Caco-2 (cell line): ENCODE measurements at regions not wholly inside any gene's neighbourhood (a gene's known extent, or its start where the extent isn't known, plus 50 kb on each side); places are given as distances from the start of the nearest gene placed in this dataset.

Experiments used
- BruUV-seq: library from RNA; stranded (reverse); fragments of 400-500 nt; replicated peaks from 2 replicates; lab custom pipeline; 2021; lab: Mats Ljungman, UMichigan
- CTCF ChIA-PET: fragments of 300-600 bp; sonication (Branson Sonifier 250); formaldehyde crosslinking; loops from one replicate; lab custom pipeline; 2022; ENCODE audit warnings: antibody characterized with exemption; lab: Charles Lee
- POLR2A ChIA-PET: fragments of 300-600 bp; sonication (Branson Sonifier 250); formaldehyde crosslinking; loops from one replicate; lab custom pipeline; 2022; ENCODE audit warnings: antibody characterized with exemption; lab: Charles Lee
- DNase-seq, 2 experiments: peaks; one replicate each; pipeline versions ENCODE4 v3.0.0 to v3.0.0-alpha.2; 2020 to 2022
- H3K27me3 ChIP-seq: replicated peaks from 2 replicates; pipeline ENCODE4 v1.6.0; 2011; ENCODE audit warnings: low read length; ENCODE audit not compliant: control insufficient read depth, insufficient read depth
- H3K36me3 ChIP-seq: 2 replicates; pipeline ENCODE4 v1.5.1; 2011; ENCODE audit warnings: low read length; ENCODE audit not compliant: control insufficient read depth, insufficient read depth
- H3K4me1 ChIP-seq: fragments of 250-450 bp; sonication (Bioruptor Pico); 2 replicates; pipeline ENCODE4 v1.5.1; 2020; ENCODE audit warnings: mild to moderate bottlenecking
- H3K4me3 ChIP-seq: 2 replicates; pipeline ENCODE4 v1.5.1; 2011; ENCODE audit warnings: low read depth, mild to moderate bottlenecking, control low read depth, low read length
- H3K9me3 ChIP-seq: fragments of 250-450 bp; sonication (Bioruptor Pico); 2 replicates; pipeline ENCODE4 v1.5.1; 2020; ENCODE audit warnings: mild to moderate bottlenecking, moderate library complexity
- H3K27ac Mint-ChIP-seq: one replicate; pipeline ENCODE4 v1.8.0; 2022; ENCODE audit warnings: mixed read lengths; ENCODE audit not compliant: unreplicated experiment
- H3K27me3 Mint-ChIP-seq: one replicate; pipeline ENCODE4 v1.8.0; 2022; ENCODE audit warnings: mixed read lengths; ENCODE audit not compliant: insufficient read depth, unreplicated experiment
- H3K36me3 Mint-ChIP-seq: one replicate; pipeline ENCODE4 v1.8.0; 2022; ENCODE audit warnings: mild to moderate bottlenecking, mixed read lengths; ENCODE audit not compliant: insufficient read depth, unreplicated experiment
- H3K4me1 Mint-ChIP-seq: one replicate; pipeline ENCODE4 v1.8.0; 2022; ENCODE audit warnings: low read depth, mixed read lengths; ENCODE audit not compliant: unreplicated experiment
- H3K4me3 Mint-ChIP-seq: one replicate; pipeline ENCODE4 v1.8.0; 2022; ENCODE audit warnings: mild to moderate bottlenecking, moderate library complexity, mixed read lengths; ENCODE audit not compliant: unreplicated experiment
- H3K9me3 Mint-ChIP-seq: one replicate; pipeline ENCODE4 v1.8.0; 2022; ENCODE audit warnings: mixed read lengths; ENCODE audit not compliant: unreplicated experiment
- intact Hi-C: fragments of 100-400 bp; cut with micrococcal nuclease; formaldehyde crosslinking; loops from one replicate; pipeline ENCODE4 v1.10.0; 2022; ENCODE audit not compliant: unreplicated experiment
- TF ChIP-seq, protein P1 (sequence below), 2 experiments: fragments of 200-600 bp in 1 of 2; IDR thresholded peaks; 1 replicate in 1 of 2; 2 replicates in 1 of 2; pipeline versions ENCODE4 v1.5.1 to v1.8.0; 2011 to 2022; ENCODE audit warnings: antibody characterized with exemption in 1 of 2, control low read depth in 1 of 2, inconsistent platforms in 1 of 2, low read depth in 1 of 2, low read length in 1 of 2, mild to moderate bottlenecking in 1 of 2, moderate library complexity in 1 of 2; ENCODE audit not compliant: insufficient read depth in 1 of 2, severe bottlenecking in 1 of 2, unreplicated experiment in 1 of 2

DNA sequence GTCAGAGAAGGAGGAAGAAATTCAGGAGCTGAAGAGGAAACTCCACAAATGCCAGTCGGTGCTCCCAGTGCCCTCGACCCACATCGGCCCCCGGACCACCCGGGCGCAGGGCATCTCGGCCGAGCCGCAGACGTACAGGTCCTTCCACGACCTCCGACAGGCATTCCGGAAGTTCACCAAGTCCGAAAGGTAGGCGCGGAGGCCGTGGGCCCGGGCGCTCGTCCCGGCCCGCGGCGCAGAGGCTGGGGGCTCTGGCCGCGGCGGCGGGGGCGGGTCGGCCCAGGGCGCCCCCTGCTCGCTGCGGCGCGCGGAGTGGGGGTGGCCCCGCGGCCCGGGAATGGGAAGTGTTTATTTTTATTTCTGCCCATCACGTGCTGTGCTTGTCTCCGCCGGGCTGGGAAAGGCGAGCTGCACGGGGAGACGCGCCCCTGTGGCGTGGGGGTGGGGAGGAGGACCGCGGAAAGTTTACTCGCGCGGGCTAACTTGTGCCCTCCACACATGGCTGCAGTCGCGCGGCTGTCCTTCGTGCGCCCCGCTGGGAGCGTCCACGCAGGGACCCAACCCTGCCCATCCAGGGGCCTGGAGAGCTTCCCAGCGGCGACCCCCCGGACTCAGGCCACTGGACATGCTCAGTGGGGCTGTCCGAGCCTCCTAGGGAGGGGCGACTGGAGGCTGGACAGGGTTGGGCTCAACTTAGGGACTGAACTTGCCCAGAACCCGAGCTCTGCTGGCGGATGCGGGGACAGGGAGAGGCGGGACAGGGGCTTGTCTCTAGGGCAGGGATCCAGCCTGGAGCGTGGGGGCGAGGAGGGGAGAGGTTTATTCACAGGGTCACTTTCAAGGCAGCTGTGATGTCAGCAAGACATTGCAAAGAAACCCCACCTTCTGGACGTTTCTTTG, 82.6 kb upstream of the PRKG1 start:
- 0 out of 2 replicates have a peak, but pooled peaks cover 4% of the 10 kb centered on the region for H3K4me1 ChIP-seq
- H3K9me3 ChIP-seq: no peaks in the 10 kb centered on the region
- no TSS peak for BruUV-seq
- POLR2A ChIA-PET: interaction anchor here (0.6 kb wide), 1 partner anchor 174 kb away, joined by 3 read pairs; no protein-coding TSS in a partner anchor
- peak in 1 of 2 experiments; percentile 35 for DNase-seq
- peaks cover 6% of the 10 kb centered on the region for H3K36me3 Mint-ChIP-seq
- no peaks in the 10 kb centered on the region for H3K36me3 ChIP-seq
- peaks cover 32% of the 10 kb centered on the region for H3K27me3 Mint-ChIP-seq
- peaks cover 6% of the 10 kb centered on the region for H3K27me3 ChIP-seq
- no peak overlapping the region for H3K27ac Mint-ChIP-seq
- intact Hi-C loops: no loop called here
- CTCF ChIA-PET: no interaction called here
- TF ChIP-seq, protein P1, sequence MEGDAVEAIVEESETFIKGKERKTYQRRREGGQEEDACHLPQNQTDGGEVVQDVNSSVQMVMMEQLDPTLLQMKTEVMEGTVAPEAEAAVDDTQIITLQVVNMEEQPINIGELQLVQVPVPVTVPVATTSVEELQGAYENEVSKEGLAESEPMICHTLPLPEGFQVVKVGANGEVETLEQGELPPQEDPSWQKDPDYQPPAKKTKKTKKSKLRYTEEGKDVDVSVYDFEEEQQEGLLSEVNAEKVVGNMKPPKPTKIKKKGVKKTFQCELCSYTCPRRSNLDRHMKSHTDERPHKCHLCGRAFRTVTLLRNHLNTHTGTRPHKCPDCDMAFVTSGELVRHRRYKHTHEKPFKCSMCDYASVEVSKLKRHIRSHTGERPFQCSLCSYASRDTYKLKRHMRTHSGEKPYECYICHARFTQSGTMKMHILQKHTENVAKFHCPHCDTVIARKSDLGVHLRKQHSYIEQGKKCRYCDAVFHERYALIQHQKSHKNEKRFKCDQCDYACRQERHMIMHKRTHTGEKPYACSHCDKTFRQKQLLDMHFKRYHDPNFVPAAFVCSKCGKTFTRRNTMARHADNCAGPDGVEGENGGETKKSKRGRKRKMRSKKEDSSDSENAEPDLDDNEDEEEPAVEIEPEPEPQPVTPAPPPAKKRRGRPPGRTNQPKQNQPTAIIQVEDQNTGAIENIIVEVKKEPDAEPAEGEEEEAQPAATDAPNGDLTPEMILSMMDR (IDR thresholded peaks at IDR 0.05; ENCODE audit: insufficient read depth in 1 of 2, low read depth in 1 of 2, low read length in 1 of 2, severe bottlenecking in 1 of 2, unreplicated experiment in 1 of 2): no peak
- H3K4me1 Mint-ChIP-seq: peaks cover 9% of the 10 kb centered on the region
- H3K4me3 ChIP-seq: peak overlapping the region; percentile 66
- H3K9me3 Mint-ChIP-seq: no peaks in the 10 kb centered on the region
- H3K4me3 Mint-ChIP-seq: peak overlapping the region; percentile 100

DNA sequence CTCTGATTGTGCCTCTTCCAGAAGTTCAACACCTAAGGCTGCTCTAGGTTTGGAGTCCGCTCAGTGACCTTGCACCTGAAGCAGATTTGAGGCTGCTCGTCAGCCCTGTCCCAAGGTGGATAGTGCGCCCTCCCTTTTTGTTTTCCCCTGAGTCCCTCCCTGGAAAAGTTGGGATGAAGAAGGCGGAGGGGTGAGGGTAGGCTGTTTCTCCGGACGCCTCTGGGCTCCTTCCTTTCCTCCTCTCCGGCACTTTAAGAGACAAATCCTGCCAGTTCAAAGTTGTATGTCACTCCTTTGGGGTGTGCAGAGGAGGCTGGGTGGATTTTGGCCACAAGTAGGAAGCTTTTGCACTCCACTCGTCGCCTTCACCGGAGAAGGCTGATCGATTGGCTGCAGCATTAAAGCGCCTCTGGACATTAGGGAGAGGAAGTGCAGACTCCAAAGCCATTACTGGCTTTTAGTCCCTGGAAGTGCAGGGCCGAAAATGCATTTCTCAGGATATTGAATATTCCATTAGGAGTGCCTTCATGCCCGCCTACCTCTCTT, 81.9 kb upstream of the PRKG1 start:
- Mint-ChIP-seq H3K27me3 (peaks cover 31% of the 10 kb centered on the region), H3K27ac (no peak overlapping the region), H3K4me1 (peaks cover 9% of the 10 kb centered on the region), H3K36me3 (peaks cover 6% of the 10 kb centered on the region), H3K9me3 (no peaks in the 10 kb centered on the region), H3K4me3 (peak overlapping the region; percentile 100)
- Histone ChIP-seq H3K36me3 (no peaks in the 10 kb centered on the region), H3K27me3 (peaks cover 6% of the 10 kb centered on the region), H3K4me1 (0 out of 2 replicates have a peak, but pooled peaks cover 4% of the 10 kb centered on the region), H3K4me3 (peak overlapping the region; percentile 66), H3K9me3 (no peaks in the 10 kb centered on the region)
- CTCF ChIA-PET: no interaction called here
- POLR2A ChIA-PET: no interaction called here
- no peak for DNase-seq
- BruUV-seq: no TSS peak
- TF ChIP-seq, protein P1 (IDR thresholded peaks at IDR 0.05; ENCODE audit: insufficient read depth in 1 of 2, low read depth in 1 of 2, low read length in 1 of 2, severe bottlenecking in 1 of 2, unreplicated experiment in 1 of 2): no peak
- intact Hi-C loops: no loop called here

DNA sequence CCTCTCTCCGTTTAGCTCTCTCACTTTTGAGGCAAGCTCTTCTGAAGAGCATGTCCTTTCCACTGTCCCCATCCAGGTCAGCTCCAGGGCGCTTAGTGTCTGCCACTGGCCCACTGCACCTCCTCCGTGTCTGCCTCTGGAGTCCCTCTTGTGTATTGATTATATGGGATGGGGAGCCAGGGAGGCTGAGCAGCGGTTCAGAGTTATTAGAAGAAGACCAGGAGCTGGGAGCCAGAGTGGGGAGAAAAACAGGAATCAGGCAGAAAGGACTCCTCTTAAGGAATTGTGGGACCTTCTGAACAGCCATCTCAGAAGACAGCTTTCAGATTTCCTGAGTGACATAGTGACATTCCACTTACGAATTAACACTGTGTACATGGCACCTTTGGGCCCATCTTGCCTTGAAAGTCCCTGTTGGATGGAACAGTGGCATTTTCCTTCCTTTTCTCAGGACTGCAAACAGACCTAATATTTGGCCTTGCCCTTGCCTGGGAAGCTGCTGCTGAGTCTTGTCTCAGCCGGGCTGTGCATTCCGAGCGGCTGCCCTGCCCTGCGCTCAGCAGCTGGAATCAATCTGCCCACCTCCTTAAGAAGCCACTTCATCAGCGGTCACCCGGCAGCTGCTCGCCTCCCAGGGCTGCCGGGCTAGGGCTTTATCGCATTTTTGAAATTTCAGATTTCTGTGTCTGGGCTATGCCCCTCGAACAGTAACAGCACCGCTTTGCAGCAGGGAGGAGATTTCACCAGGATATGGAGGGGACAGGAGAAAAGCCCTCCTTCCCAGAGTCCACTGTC, 81.1 kb upstream of the PRKG1 start:
- DNase-seq: no peak
- Histone ChIP-seq H3K4me3 (no peak overlapping the region), H3K9me3 (no peaks in the 10 kb centered on the region), H3K36me3 (no peaks in the 10 kb centered on the region), H3K27me3 (peaks cover 6% of the 10 kb centered on the region), H3K4me1 (0 out of 2 replicates have a peak, but pooled peaks cover 4% of the 10 kb centered on the region)
- TF ChIP-seq, protein P1 (IDR thresholded peaks at IDR 0.05; ENCODE audit: insufficient read depth in 1 of 2, low read depth in 1 of 2, low read length in 1 of 2, severe bottlenecking in 1 of 2, unreplicated experiment in 1 of 2): no peak
- H3K27me3 Mint-ChIP-seq: peaks cover 28% of the 10 kb centered on the region
- no peak overlapping the region for H3K27ac Mint-ChIP-seq
- H3K4me3 Mint-ChIP-seq: no peak overlapping the region
- intact Hi-C loops: no loop called here
- no peaks in the 10 kb centered on the region for H3K9me3 Mint-ChIP-seq
- peaks cover 9% of the 10 kb centered on the region for H3K4me1 Mint-ChIP-seq
- peaks cover 6% of the 10 kb centered on the region for H3K36me3 Mint-ChIP-seq
- no TSS peak for BruUV-seq
- ChIA-PET POLR2A (no interaction called here), CTCF (no interaction called here)
